ENCODE measurements at regions not wholly inside any gene's neighbourhood (a gene's known extent, or its start where the extent isn't known, plus 50 kb on each side); places are given as distances from the start of the nearest gene placed in this dataset.

GRCh38 chr2:67548317-67549201 lies 151.4 kb downstream of the ETAA1 start:
- no peak overlapping the region for H3K4me2 ChIP-seq (ENCODE audit: insufficient read depth, low read length)

GRCh38 chr2:67559156-67559555 lies 162.0 kb downstream of the ETAA1 start:
- Histone ChIP-seq H3K36me3 (ENCODE audit: insufficient read depth, low read length) (no peaks in the 10 kb centered on the region), H4K20me1 (ENCODE audit: insufficient read depth, low read length) (no peaks in the 10 kb centered on the region), H3K9ac (ENCODE audit: low read depth, low read length) (no peak overlapping the region), H3K27ac (ENCODE audit: low read length) (no peak overlapping the region), H3K4me2 (ENCODE audit: insufficient read depth, low read length) (no peak overlapping the region), H2AFZ (ENCODE audit: low read depth, low read length) (no peak overlapping the region), H3K9me3 (ENCODE audit: insufficient read depth, low read length, severe bottlenecking) (no peaks in the 10 kb centered on the region), H3K79me2 (ENCODE audit: insufficient read depth, low read length) (no peaks in the 10 kb centered on the region), H3K27me3 (ENCODE audit: insufficient read depth, low read length, poor library complexity) (no peaks in the 10 kb centered on the region), H3K4me3 (ENCODE audit: low read depth in 1 of 2, low read length in 2 of 2) (no peak overlapping the region), H3K4me1 (ENCODE audit: insufficient read depth, low read length) (no peaks in the 10 kb centered on the region)
- ATAC-seq (ENCODE audit: insufficient read depth, low read depth) (no peak), DNase-seq (no peak)
- no peak for TF ChIP-seq EZH2 (IDR thresholded peaks at IDR 0.05; ENCODE audit: borderline replicate concordance, low read depth, low read length, severe bottlenecking)
- no peak for TF ChIP-seq CTCF (IDR thresholded peaks at IDR 0.05; ENCODE audit: borderline replicate concordance, extremely low read depth, low read length, poor library complexity, severe bottlenecking)

More at GRCh38 chr2:67548317-67549201, 151.4 kb downstream of the ETAA1 start:
- Histone ChIP-seq H3K27ac (ENCODE audit: low read length) (no peak overlapping the region), H3K9ac (ENCODE audit: low read depth, low read length) (no peak overlapping the region), H3K36me3 (ENCODE audit: insufficient read depth, low read length) (no peaks in the 10 kb centered on the region), H3K4me3 (ENCODE audit: low read depth in 1 of 2, low read length in 2 of 2) (no peak overlapping the region), H3K4me1 (ENCODE audit: insufficient read depth, low read length) (no peaks in the 10 kb centered on the region), H3K79me2 (ENCODE audit: insufficient read depth, low read length) (no peaks in the 10 kb centered on the region), H3K27me3 (ENCODE audit: insufficient read depth, low read length, poor library complexity) (no peaks in the 10 kb centered on the region), H4K20me1 (ENCODE audit: insufficient read depth, low read length) (no peaks in the 10 kb centered on the region), H2AFZ (ENCODE audit: low read depth, low read length) (no peak overlapping the region), H3K9me3 (ENCODE audit: insufficient read depth, low read length, severe bottlenecking) (no peaks in the 10 kb centered on the region)
- no peak for ATAC-seq (ENCODE audit: insufficient read depth, low read depth)
- no peak for DNase-seq
- no peak for TF ChIP-seq CTCF (IDR thresholded peaks at IDR 0.05; ENCODE audit: borderline replicate concordance, extremely low read depth, low read length, poor library complexity, severe bottlenecking)
- no peak for TF ChIP-seq EZH2 (IDR thresholded peaks at IDR 0.05; ENCODE audit: borderline replicate concordance, low read depth, low read length, severe bottlenecking)

- H3K27me3 ChIP-seq (ENCODE audit: insufficient read depth, low read length, poor library complexity) = no peaks in the 10 kb centered on the region
- no peak overlapping the region for H3K9ac ChIP-seq (ENCODE audit: low read depth, low read length)
- no peak overlapping the region for H3K4me2 ChIP-seq (ENCODE audit: insufficient read depth, low read length)
- H3K9me3 ChIP-seq (ENCODE audit: insufficient read depth, low read length, severe bottlenecking) = no peaks in the 10 kb centered on the region
- no peaks in the 10 kb centered on the region for H3K79me2 ChIP-seq (ENCODE audit: insufficient read depth, low read length)
- H4K20me1 ChIP-seq (ENCODE audit: insufficient read depth, low read length) = no peaks in the 10 kb centered on the region
- no peaks in the 10 kb centered on the region for H3K36me3 ChIP-seq (ENCODE audit: insufficient read depth, low read length)
- no peak overlapping the region for H2AFZ ChIP-seq (ENCODE audit: low read depth, low read length)
- TF ChIP-seq EZH2 (IDR thresholded peaks at IDR 0.05; ENCODE audit: borderline replicate concordance, low read depth, low read length, severe bottlenecking) = no peak
- TF ChIP-seq CTCF (IDR thresholded peaks at IDR 0.05; ENCODE audit: borderline replicate concordance, extremely low read depth, low read length, poor library complexity, severe bottlenecking) = no peak
- H3K4me1 ChIP-seq (ENCODE audit: insufficient read depth, low read length) = no peaks in the 10 kb centered on the region
- H3K27ac ChIP-seq (ENCODE audit: low read length) = no peak overlapping the region
- DNase-seq (no peak), ATAC-seq (ENCODE audit: insufficient read depth, low read depth) (no peak)
- no peak overlapping the region for H3K4me3 ChIP-seq (ENCODE audit: low read depth in 1 of 2, low read length in 2 of 2)
These were observed 163.8 kb downstream of the ETAA1 start for GRCh38 chr2:67560771-67561456.

Measured in DND-41 (cell line).